Cardiac fibroblast (primary cell): ENCODE measurements at regions not wholly inside any gene's neighbourhood (a gene's known extent, or its start where the extent isn't known, plus 50 kb on each side); places are given as distances from the start of the nearest gene placed in this dataset.
A peak's percentile ranks its signal among the peaks of the same experiment; 100 is the strongest.

Experiments
- DNase-seq, 2 donors: peaks; one replicate each; pipeline versions ENCODE4 v3.0.0 to v3.0.0-alpha.2; 2010; ENCODE audit warnings: low read depth in 2 of 2
- H3K4me3 ChIP-seq, 2 donors: replicated peaks in 1 of 2; 1 replicate in 1 of 2; 2 replicates in 1 of 2; pipeline ENCODE4 v1.5.1; 2011; ENCODE audit warnings: low read depth in 2 of 2, low read length in 2 of 2, mild to moderate bottlenecking in 2 of 2, moderate library complexity in 1 of 2
- CTCF ChIP-seq: IDR thresholded peaks from one replicate; pipeline ENCODE4 v1.5.1; 2011; ENCODE audit warnings: low read depth, mild to moderate bottlenecking, low read length, inconsistent platforms

- no peak for DNase-seq
- H3K4me3 ChIP-seq: no peak overlapping the region
- TF ChIP-seq CTCF: no peak
Measured at GRCh38 chr18:71079606-71080005, 790.8 kb downstream of the SOCS6 start.

GRCh38 chr18:71077451-71077850 is 788.6 kb downstream of the SOCS6 start:
- DNase-seq: no peak
- no peak for TF ChIP-seq CTCF
- H3K4me3 ChIP-seq: no peak overlapping the region

- DNase-seq: no peak
- no peak for TF ChIP-seq CTCF
- H3K4me3 ChIP-seq: no peak overlapping the region
Measured at GRCh38 chr18:71075147-71075546, 786.3 kb downstream of the SOCS6 start.

- no peak for TF ChIP-seq CTCF
- H3K4me3 ChIP-seq: no peak overlapping the region
- no peak for DNase-seq
Measured at GRCh38 chr18:71068338-71068737, 779.5 kb downstream of the SOCS6 start.

- no peak for DNase-seq
- H3K4me3 ChIP-seq: no peak overlapping the region
- no peak for TF ChIP-seq CTCF
Measured at GRCh38 chr18:71049893-71050292, 761.0 kb downstream of the SOCS6 start.

GRCh38 chr18:71047882-71048281 is 759.0 kb downstream of the SOCS6 start:
- no peak for DNase-seq
- no peak overlapping the region for H3K4me3 ChIP-seq
- TF ChIP-seq CTCF: no peak

- no peak overlapping the region for H3K4me3 ChIP-seq
- TF ChIP-seq CTCF: no peak
- DNase-seq: peak in 1 of 2 donors; percentile 55
Measured at GRCh38 chr18:71045331-71046065, 756.7 kb downstream of the SOCS6 start.
